ENCODE measurements at regions not wholly inside any gene's neighbourhood (a gene's known extent, or its start where the extent isn't known, plus 50 kb on each side); places are given as distances from the start of the nearest gene placed in this dataset.

GRCh38 chr9:80437825-80438224, 866.1 kb downstream of the TLE4 start:
- BruUV-seq (replicated peaks) = no TSS peak
- Mint-ChIP-seq H3K4me1 (ENCODE audit: low read depth, unreplicated experiment) (no peaks in the 10 kb centered on the region), H3K4me3 (ENCODE audit: low read depth, unreplicated experiment) (no peak overlapping the region), H3K27me3 (ENCODE audit: unreplicated experiment) (no peaks in the 10 kb centered on the region), H3K9me3 (ENCODE audit: low read depth, unreplicated experiment) (peaks cover 5% of the 10 kb centered on the region), H3K27ac (ENCODE audit: unreplicated experiment) (no peak overlapping the region), H3K36me3 (ENCODE audit: insufficient read depth, unreplicated experiment) (no peaks in the 10 kb centered on the region)
- DNase-seq = no peak
- TF ChIP-seq CTCF (IDR thresholded peaks at IDR 0.05; ENCODE audit: unreplicated experiment) = no peak
- CTCF ChIA-PET = no interaction called here
- intact Hi-C loops (cut with micrococcal nuclease; ENCODE audit: unreplicated experiment) = no loop called here

GRCh38 chr9:80437091-80437640, 865.4 kb downstream of the TLE4 start:
- DNase-seq = no peak
- intact Hi-C loops (cut with micrococcal nuclease; ENCODE audit: unreplicated experiment) = no loop called here
- TF ChIP-seq CTCF (IDR thresholded peaks at IDR 0.05; ENCODE audit: unreplicated experiment) = no peak
- CTCF ChIA-PET = no interaction called here
- Mint-ChIP-seq H3K4me1 (ENCODE audit: low read depth, unreplicated experiment) (no peaks in the 10 kb centered on the region), H3K27me3 (ENCODE audit: unreplicated experiment) (no peaks in the 10 kb centered on the region), H3K36me3 (ENCODE audit: insufficient read depth, unreplicated experiment) (no peaks in the 10 kb centered on the region), H3K4me3 (ENCODE audit: low read depth, unreplicated experiment) (no peak overlapping the region), H3K27ac (ENCODE audit: unreplicated experiment) (no peak overlapping the region), H3K9me3 (ENCODE audit: low read depth, unreplicated experiment) (peaks cover 5% of the 10 kb centered on the region)
- BruUV-seq (replicated peaks) = no TSS peak

GRCh38 chr9:80435591-80435990, 863.8 kb downstream of the TLE4 start:
- BruUV-seq (replicated peaks) = no TSS peak
- H3K9me3 Mint-ChIP-seq (ENCODE audit: low read depth, unreplicated experiment) = peaks cover 5% of the 10 kb centered on the region
- no peaks in the 10 kb centered on the region for H3K27me3 Mint-ChIP-seq (ENCODE audit: unreplicated experiment)
- H3K4me1 Mint-ChIP-seq (ENCODE audit: low read depth, unreplicated experiment) = no peaks in the 10 kb centered on the region
- no peak for TF ChIP-seq CTCF (IDR thresholded peaks at IDR 0.05; ENCODE audit: unreplicated experiment)
- intact Hi-C loops (cut with micrococcal nuclease; ENCODE audit: unreplicated experiment) = no loop called here
- CTCF ChIA-PET = no interaction called here
- H3K4me3 Mint-ChIP-seq (ENCODE audit: low read depth, unreplicated experiment) = no peak overlapping the region
- H3K36me3 Mint-ChIP-seq (ENCODE audit: insufficient read depth, unreplicated experiment) = no peaks in the 10 kb centered on the region
- no peak overlapping the region for H3K27ac Mint-ChIP-seq (ENCODE audit: unreplicated experiment)
- DNase-seq = no peak

DNA sequence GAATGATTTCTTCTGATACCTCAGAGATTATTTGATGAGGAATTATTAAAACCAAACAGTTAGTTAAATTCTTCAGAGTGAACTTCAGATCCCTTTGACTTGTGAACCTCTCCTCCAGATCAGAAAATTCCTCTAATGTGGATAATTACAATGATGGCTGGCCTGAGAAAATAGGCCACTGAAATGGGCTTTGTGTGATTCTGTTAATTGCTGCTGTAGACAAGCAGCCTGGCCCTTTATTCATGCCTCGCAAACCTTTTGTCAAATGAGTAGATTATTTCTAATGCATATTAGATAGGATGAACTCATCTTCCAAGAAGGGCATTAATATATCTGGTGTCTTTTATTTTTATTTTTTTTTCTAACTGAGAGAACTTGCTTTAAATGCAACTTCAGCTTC, 855.2 kb downstream of the TLE4 start:
- H3K27me3 Mint-ChIP-seq (ENCODE audit: unreplicated experiment) = no peaks in the 10 kb centered on the region
- DNase-seq = no peak
- intact Hi-C loops (cut with micrococcal nuclease; ENCODE audit: unreplicated experiment) = no loop called here
- H3K9me3 Mint-ChIP-seq (ENCODE audit: low read depth, unreplicated experiment) = peaks cover 3% of the 10 kb centered on the region
- H3K4me3 Mint-ChIP-seq (ENCODE audit: low read depth, unreplicated experiment) = no peak overlapping the region
- no TSS peak for BruUV-seq (replicated peaks)
- H3K36me3 Mint-ChIP-seq (ENCODE audit: insufficient read depth, unreplicated experiment) = no peaks in the 10 kb centered on the region
- no peak for TF ChIP-seq CTCF (IDR thresholded peaks at IDR 0.05; ENCODE audit: unreplicated experiment)
- CTCF ChIA-PET = no interaction called here
- H3K27ac Mint-ChIP-seq (ENCODE audit: unreplicated experiment) = no peak overlapping the region
- H3K4me1 Mint-ChIP-seq (ENCODE audit: low read depth, unreplicated experiment) = no peaks in the 10 kb centered on the region
